ENCODE measurements at regions not wholly inside any gene's neighbourhood (a gene's known extent, or its start where the extent isn't known, plus 50 kb on each side); places are given as distances from the start of the nearest gene placed in this dataset.
A peak's percentile ranks its signal among the peaks of the same experiment; 100 is the strongest.

DNA sequence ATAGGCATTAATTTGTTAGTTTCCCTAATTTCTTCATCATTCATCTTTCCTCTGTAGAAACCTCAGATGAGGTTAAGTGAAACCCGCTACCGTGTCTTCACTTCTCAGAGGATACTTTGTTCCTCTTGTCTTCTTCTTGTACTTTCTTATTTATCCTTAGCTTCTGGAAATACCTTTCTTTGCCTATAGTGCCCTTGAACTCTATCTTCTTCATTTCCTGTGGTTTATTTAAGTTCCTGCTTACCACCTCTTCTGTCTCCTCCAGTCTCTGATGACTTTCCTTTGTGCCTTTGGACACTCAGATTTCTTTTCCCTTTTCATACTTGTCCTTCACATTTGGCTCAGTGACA lies 159.6 kb upstream of the LEF1 start:
- no peak for DNase-seq

DNA sequence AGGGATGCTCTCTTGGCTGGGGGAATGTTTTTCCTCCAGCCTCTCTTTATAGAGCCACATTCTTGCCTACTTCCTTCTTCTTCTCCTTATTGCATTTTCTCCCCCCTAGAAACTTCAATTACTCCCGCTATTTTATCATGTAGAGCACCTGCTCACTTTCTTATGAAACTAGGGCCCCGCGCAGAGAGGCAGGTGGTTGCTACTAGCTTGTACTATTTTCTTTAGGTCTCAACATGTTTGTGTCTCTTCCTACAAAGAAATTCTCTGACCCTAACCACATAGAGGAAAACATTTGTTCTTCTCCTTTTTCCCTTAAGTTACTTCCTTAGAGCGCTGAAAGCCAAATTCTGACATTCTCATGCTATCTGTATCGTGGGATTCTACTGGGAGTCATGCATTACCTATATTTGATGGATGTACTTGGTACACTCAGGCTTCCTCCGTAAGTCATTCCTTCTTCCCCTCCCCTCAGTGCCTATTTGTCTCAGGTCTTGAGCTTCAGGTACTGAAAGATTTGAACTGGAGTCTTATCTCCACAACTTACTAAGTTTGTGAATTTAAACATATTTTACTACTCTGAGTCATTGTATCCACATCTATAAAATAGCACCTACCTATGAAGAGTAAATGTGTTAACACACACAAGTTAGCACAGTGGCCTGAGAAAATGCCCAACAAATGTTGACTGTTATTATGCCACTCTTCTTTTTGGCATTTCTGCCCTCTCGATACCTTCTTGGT lies 159.1 kb upstream of the LEF1 start:
- DNase-seq = no peak

DNA sequence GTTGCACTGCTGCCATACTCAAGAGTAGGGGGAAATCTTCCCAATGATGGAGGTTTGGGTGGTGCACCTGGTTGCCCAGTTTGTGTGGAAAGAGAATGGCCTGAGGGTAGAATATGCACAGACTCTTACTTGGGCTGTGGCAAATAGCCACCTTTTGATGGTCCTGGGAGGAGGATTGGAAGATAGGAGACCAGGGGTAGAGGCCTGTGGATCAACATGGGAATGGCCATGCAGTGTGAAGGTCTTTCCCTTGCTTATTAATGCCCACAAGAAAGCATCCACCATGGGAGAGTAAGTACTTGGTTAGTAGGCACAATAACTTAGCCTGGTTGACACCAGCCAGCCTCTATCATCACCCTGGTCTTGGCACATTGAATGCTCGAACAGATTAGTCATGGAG lies 156.8 kb upstream of the LEF1 start:
- no peak for DNase-seq

- DNase-seq = no peak
Measured at GRCh38 chr4:108324450-108324849, 155.7 kb upstream of the LEF1 start.

DNA sequence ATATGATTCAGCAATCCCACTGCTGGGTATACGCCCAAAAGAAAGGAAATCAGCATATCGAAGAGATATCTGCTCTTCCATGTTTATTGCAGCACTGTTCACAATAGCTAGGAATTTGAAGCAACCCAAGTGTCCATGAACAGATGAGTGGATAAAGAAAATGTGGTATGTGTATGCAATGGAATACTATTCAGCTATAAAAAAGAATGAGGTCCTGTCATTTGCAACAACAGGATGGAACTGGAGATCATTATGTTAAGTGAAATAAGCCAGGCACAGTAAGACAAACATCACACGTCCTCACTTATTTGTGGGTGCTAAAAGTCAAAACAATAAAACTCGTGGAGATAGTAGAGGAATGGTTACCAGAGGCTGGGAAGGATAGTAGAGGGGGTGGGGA lies 153.8 kb upstream of the LEF1 start:
- DNase-seq = no peak

DNA sequence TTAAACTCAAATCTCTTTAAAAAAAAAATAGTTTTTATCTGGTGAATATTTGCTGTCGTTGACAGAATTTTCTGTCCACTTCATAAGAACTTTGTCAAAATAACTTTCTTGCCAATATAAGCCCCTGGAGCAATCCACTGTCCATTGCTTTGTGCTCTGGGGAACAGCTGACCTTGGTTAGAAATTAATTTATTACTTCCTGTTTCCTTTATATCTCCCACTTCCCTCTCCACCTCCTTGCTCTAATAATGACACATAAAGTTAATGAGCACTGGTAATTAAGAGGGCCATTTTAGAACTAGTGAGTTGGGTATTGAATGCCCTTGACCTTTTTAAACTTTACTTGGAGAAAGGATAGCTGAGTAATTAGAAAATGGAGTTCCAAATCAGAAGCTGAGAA lies 151.3 kb upstream of the LEF1 start:
- no peak for DNase-seq

DNA sequence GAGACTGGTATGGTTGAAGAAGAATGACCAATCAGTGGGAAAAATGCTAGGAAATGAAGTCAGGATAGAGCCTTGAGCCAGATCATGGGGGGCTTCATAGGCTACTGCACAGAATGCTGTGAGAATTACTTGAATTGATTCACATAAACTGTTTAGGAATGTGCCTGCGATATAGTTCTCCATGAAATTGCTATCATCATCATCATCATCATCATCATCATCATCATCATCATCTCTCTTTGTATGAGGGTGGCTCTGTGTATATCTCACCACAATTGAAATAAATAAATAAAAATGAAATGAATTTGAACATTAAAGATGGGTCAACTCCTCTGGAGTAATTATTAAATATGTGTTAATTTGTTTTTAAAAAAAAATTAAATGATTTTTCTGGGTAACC lies 148.6 kb upstream of the LEF1 start:
- no peak for DNase-seq

DNA sequence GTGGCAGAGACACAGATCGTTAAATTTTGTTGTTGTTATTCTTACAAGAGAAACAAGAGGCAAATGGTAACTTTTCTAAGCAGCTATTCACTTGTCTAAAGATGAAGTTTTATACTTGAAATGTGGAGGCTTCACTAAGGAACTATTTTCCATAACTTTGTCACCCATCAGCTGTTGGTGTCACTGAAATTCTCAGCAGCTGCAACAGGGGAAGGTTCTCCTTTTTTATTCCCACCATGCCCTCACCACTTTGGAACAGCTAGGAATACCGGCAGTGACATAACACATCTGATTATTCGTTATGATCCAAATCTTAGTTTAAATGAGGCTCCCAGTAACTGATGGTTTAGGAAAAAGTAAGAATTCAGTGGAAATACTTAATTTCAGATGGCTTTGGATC lies 147.0 kb upstream of the LEF1 start:
- DNase-seq = no peak

GRCh38 chr4:108314900-108315589 lies 146.3 kb upstream of the LEF1 start:
- DNase-seq = no peak

DNA sequence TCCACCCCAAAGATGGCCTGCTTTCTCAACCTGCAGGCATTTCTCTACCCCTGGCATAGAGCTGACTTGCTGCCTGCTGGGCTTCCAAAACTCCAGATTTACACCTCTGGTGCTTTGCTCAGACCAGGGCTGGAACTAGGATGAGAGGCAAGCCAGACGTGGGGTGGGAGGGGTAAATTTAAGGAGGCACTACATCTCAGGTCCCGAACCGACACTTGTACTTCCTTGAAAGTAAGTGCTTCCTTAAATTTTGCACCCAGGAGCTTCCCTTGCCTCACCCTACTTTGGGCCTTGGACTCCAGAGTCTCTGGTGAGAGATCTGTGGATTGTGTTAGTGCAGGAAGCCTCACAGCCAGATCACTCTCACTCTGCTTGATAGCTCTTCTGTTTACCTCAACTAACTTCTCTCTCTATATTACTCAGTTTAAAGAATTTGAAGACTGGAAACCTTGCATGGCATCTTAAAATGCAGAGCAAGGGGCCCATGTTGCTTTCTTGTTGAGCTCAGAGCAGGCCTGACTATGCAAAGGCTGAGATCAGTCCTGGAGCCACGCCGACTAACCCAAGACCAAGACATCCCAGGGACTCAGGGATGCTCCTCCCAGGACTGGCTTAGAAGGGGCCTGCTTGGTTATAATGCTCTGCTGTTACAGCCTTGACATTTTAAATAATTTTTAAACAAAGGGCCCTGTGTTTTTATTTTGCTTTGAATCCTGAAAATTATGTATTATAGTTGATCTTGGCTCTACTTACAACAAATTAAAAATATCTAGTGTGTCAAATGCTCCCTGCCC lies 145.0 kb upstream of the LEF1 start:
- peak in 1 of 5 experiments; percentile 41 for DNase-seq

- no peak for DNase-seq
Measured at GRCh38 chr4:108311313-108311712, 142.6 kb upstream of the LEF1 start.

DNA sequence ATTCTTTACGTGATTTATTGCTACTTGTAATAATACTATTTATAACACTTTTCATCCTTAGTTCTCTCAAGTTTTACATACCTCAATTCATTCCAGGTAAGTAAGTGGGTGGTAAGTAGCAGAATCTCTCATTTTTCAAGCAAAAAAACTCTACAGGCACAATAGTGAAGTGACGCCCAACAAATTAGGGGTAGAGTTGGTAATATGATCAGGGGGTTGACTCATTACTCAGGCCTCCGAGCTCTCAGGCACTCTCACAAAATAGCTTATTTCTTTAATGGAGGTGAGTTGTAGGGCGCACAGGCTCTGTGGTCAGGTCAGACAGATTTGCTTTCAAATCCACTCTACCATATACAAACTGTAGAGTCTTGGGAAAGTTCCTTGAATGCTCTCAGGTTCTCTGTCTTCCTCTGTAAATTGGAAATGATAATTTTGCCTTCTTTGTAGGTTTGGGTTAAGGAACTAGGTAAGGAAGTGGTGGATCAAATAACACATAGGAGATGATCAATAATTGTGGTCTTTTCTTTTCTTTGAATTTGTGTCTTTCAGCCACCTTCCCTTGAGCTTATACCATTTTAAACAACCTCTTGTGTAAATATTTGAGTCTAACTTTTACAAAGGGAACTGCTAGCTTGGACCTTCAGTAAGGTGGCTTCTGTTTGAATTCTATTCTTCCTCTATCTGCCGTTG lies 134.9 kb upstream of the LEF1 start:
- no peak for DNase-seq

GRCh38 chr4:108301545-108302251 lies 133.0 kb upstream of the LEF1 start:
- peak in 1 of 5 experiments; percentile 27 for DNase-seq

DNA sequence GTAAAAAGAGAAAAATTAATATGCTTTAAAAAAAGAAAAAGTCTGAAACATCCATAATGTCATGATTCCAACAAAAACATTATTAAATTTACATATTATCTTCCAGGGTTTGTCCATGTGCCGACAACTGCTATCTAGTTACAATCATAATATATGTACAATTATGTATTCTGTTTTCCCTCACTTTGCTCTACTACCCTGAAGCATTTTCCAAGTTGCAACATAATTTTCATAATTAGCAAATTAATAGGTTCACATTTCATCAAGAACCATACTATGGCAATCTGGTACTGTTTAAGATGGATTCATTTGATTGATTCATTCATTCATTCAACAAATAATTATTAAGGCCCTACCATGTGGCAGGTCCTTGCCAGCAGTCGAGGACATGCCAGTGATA lies 128.9 kb upstream of the LEF1 start:
- no peak for DNase-seq

GRCh38 chr4:108292229-108292628 lies 123.5 kb upstream of the LEF1 start:
- DNase-seq = no peak

DNA sequence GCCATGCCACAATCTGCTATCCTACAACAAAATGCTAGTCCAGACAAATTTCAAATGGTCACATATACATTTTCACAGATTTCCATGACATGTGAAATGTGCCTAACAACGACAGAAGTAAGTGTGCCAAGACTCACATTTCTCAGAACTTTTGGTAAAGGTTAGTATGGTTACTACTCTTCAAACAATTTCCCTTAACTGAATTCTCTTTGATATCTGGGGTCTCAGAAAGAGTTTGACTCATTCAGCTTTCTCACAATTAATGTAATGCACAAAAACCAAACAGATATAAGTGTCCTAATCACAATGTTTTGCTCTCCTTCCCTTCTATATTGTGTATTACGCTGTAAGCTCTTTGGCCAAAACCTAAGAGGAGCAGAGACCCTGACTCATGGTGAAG lies 122.4 kb upstream of the LEF1 start:
- no peak for DNase-seq

DNA sequence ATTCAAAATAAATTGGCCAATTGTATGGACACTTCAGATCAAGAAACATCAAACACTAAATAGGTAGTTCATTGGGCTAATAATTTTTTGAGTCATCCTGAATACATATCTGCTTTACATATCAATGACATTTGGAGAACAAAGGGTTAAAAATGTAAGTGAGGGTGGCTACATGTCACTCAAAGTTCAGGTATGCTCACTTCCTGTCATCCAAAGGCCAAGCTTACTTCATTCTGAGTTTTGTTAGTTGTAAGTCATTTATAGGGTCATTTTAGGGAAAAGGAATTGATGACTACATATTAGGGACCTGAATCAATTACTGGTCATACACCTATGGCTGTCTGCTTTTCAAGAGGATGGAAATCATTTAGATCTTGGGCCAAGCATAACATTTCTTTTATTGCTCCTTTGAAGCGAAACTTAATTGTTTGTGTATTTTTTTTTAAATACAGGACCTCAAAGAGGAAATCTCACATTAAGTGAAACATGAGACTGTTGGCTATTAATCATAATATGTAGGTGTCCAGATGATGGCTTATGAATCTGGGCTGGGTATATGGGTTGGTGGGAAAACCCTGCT lies 119.2 kb upstream of the LEF1 start:
- DNase-seq = no peak

DNA sequence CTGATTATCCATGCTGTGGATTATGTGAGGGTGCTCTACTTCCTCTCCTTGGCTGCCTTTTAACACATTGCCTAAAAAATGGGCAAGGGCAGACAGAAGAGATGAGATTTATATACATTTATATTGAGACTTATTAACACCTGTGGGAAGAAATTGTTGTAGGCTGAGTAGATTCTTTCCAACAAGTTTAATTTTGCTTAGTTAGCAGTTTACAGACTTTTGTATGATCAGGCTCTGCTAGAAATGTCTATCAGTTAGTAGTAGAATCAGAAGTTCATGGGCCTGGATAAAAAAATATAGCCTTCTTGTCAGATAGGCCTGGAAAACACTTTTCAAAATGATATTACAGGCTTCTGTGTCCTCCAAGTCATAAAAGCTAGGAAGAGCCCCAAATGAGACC lies 111.3 kb upstream of the LEF1 start:
- no peak for DNase-seq

DNA sequence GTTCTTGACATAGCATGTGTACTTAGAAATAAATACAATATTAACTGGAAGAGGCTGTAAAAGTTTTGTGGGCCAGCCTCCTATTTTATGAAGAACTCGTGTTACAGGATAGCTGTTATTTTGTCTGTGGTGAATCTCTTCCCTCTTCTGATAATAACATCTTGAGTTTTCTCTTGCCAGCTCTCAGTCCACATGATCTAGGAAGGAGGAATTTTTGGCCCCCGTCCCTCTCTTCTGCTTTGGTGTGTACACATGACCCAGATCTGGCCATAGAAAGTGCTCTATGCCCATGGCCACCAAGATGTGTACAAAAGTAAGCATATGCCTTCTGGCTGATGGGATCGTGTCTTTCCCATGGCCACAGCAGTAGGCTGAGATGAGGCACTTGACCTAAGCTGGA lies 108.0 kb upstream of the LEF1 start:
- no peak for DNase-seq

GRCh38 chr4:108272986-108273385 lies 104.3 kb upstream of the LEF1 start:
- no peak for DNase-seq

- DNase-seq = no peak
Measured at GRCh38 chr4:108272561-108272960, 103.8 kb upstream of the LEF1 start.

DNA sequence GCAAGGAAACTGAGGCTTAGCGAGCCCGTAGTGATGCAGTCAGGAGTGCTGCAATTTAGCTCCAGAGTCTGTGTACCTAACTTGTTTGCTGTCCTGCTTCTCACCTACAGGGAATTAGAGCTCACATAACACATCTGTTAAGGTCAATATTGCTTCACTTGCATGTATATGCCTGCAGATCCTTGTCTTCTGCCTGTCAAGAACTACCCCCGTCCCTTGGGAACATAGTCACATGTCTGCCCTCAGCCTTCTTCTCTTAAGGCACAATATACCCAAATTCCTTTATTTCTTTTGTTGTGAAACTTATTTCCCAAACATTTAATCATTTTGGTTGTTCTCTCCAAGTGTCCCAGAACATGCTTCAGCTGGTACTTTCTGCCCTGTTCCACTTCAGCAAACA lies 103.3 kb upstream of the LEF1 start:
- DNase-seq = no peak

Data from T-helper 2 cell (primary cell).